ENCODE measurements at regions not wholly inside any gene's neighbourhood (a gene's known extent, or its start where the extent isn't known, plus 50 kb on each side); places are given as distances from the start of the nearest gene placed in this dataset.

DNA sequence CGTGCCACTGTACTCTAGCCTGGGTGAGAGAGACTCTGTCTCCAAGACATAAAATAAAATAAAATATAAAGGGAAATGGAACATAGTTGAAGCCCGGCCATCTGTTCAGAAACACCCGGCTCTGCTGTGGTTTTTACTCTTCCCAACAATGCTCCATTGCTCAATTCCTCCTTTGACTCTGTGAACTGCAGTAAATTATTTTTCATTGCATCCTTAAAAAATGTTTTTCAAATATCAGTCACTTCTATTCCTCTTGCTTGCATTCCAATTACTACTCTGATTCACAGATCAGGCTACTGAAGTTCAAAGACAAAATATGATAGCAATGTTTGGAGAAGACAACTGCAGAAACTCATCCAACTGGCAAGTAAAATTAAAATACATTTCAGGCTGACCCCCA, 983.0 kb downstream of the SORCS1 start:
- no peak overlapping the region for H3K4me3 ChIP-seq (ENCODE audit: low read depth in 1 of 2, low read length in 2 of 2)
- no peaks in the 10 kb centered on the region for H3K4me1 ChIP-seq (ENCODE audit: insufficient read depth, low read length)
- no peaks in the 10 kb centered on the region for H3K27me3 ChIP-seq (ENCODE audit: control insufficient read depth in 1 of 2, insufficient read depth in 2 of 2, low read length in 2 of 2)
- H3K36me3 ChIP-seq (ENCODE audit: insufficient read depth, low read length) = no peaks in the 10 kb centered on the region
- no peaks in the 10 kb centered on the region for H3K9me3 ChIP-seq (ENCODE audit: low read length)
- H3K9ac ChIP-seq (ENCODE audit: low read length) = no peak overlapping the region
- H3K27ac ChIP-seq (ENCODE audit: low read depth, low read length) = no peak overlapping the region

GRCh38 chr10:106179430-106179829, 985.1 kb downstream of the SORCS1 start:
- H3K4me1 ChIP-seq (ENCODE audit: insufficient read depth, low read length) = no peaks in the 10 kb centered on the region

DNA sequence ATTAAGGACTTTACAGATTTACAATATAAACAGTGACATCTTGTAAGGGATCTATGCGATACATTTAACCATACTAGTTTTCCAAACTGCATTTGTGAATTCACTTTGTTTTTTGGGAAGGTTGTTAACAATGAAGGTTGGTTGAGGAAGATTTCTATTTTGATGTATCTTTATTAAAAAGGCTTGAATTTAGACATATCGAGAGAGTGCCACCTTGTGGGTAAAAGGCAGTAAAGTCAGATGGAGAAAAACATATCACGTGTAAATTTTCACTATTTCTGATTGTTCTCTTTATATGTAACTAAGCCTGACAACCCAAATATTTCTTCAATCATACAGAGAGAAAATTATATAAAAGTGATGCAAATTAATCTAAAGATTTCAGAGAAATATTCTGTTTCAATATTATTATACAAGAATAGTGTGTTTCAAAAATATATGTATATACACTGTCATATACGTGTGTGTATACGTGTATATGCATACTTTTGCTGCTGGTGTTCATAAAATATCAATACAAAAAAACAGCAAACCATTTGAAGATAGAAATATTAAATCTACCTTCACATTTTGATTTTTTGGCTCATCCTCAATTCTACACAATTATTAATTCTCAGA, 988.6 kb downstream of the SORCS1 start:
- Histone ChIP-seq H3K27ac (ENCODE audit: low read depth, low read length) (no peak overlapping the region), H3K36me3 (ENCODE audit: insufficient read depth, low read length) (no peaks in the 10 kb centered on the region), H3K4me1 (ENCODE audit: insufficient read depth, low read length) (no peaks in the 10 kb centered on the region), H3K9ac (ENCODE audit: low read length) (no peak overlapping the region), H3K27me3 (ENCODE audit: control insufficient read depth in 1 of 2, insufficient read depth in 2 of 2, low read length in 2 of 2) (no peaks in the 10 kb centered on the region), H3K4me3 (ENCODE audit: low read depth in 1 of 2, low read length in 2 of 2) (no peak overlapping the region), H3K9me3 (ENCODE audit: low read length) (no peaks in the 10 kb centered on the region)

More at GRCh38 chr10:106179430-106179829, 985.1 kb downstream of the SORCS1 start:
- Histone ChIP-seq H3K27me3 (ENCODE audit: control insufficient read depth in 1 of 2, insufficient read depth in 2 of 2, low read length in 2 of 2) (no peaks in the 10 kb centered on the region), H3K27ac (ENCODE audit: low read depth, low read length) (no peak overlapping the region), H3K9me3 (ENCODE audit: low read length) (no peaks in the 10 kb centered on the region), H3K36me3 (ENCODE audit: insufficient read depth, low read length) (no peaks in the 10 kb centered on the region), H3K4me3 (ENCODE audit: low read depth in 1 of 2, low read length in 2 of 2) (no peak overlapping the region), H3K9ac (ENCODE audit: low read length) (no peak overlapping the region)

GRCh38 chr10:106173838-106174237, 990.7 kb downstream of the SORCS1 start:
- no peak overlapping the region for H3K9ac ChIP-seq (ENCODE audit: low read length)
- no peaks in the 10 kb centered on the region for H3K27me3 ChIP-seq (ENCODE audit: control insufficient read depth in 1 of 2, insufficient read depth in 2 of 2, low read length in 2 of 2)
- H3K27ac ChIP-seq (ENCODE audit: low read depth, low read length) = no peak overlapping the region
- no peaks in the 10 kb centered on the region for H3K4me1 ChIP-seq (ENCODE audit: insufficient read depth, low read length)
- no peak overlapping the region for H3K4me3 ChIP-seq (ENCODE audit: low read depth in 1 of 2, low read length in 2 of 2)
- H3K36me3 ChIP-seq (ENCODE audit: insufficient read depth, low read length) = no peaks in the 10 kb centered on the region
- H3K9me3 ChIP-seq (ENCODE audit: low read length) = no peaks in the 10 kb centered on the region

GRCh38 chr10:106169241-106169640, 995.3 kb downstream of the SORCS1 start:
- Histone ChIP-seq H3K36me3 (ENCODE audit: insufficient read depth, low read length) (no peaks in the 10 kb centered on the region), H3K27ac (ENCODE audit: low read depth, low read length) (no peak overlapping the region), H3K9me3 (ENCODE audit: low read length) (no peaks in the 10 kb centered on the region), H3K4me3 (ENCODE audit: low read depth in 1 of 2, low read length in 2 of 2) (no peak overlapping the region), H3K4me1 (ENCODE audit: insufficient read depth, low read length) (no peaks in the 10 kb centered on the region), H3K9ac (ENCODE audit: low read length) (no peak overlapping the region), H3K27me3 (ENCODE audit: control insufficient read depth in 1 of 2, insufficient read depth in 2 of 2, low read length in 2 of 2) (no peaks in the 10 kb centered on the region)

- Histone ChIP-seq H3K36me3 (ENCODE audit: insufficient read depth, low read length) (no peaks in the 10 kb centered on the region), H3K27me3 (ENCODE audit: control insufficient read depth in 1 of 2, insufficient read depth in 2 of 2, low read length in 2 of 2) (no peaks in the 10 kb centered on the region), H3K27ac (ENCODE audit: low read depth, low read length) (no peak overlapping the region), H3K9me3 (ENCODE audit: low read length) (no peaks in the 10 kb centered on the region), H3K4me1 (ENCODE audit: insufficient read depth, low read length) (no peaks in the 10 kb centered on the region), H3K4me3 (ENCODE audit: low read depth in 1 of 2, low read length in 2 of 2) (no peak overlapping the region), H3K9ac (ENCODE audit: low read length) (no peak overlapping the region)
These were observed 996.6 kb downstream of the SORCS1 start for GRCh38 chr10:106167946-106168345.

GRCh38 chr10:106158241-106158640, 1006.3 kb downstream of the SORCS1 start:
- Histone ChIP-seq H3K9me3 (ENCODE audit: low read length) (no peaks in the 10 kb centered on the region), H3K27ac (ENCODE audit: low read depth, low read length) (no peak overlapping the region), H3K4me1 (ENCODE audit: insufficient read depth, low read length) (no peaks in the 10 kb centered on the region), H3K27me3 (ENCODE audit: control insufficient read depth in 1 of 2, insufficient read depth in 2 of 2, low read length in 2 of 2) (no peaks in the 10 kb centered on the region), H3K9ac (ENCODE audit: low read length) (no peak overlapping the region), H3K36me3 (ENCODE audit: insufficient read depth, low read length) (no peaks in the 10 kb centered on the region), H3K4me3 (ENCODE audit: low read depth in 1 of 2, low read length in 2 of 2) (no peak overlapping the region)

DNA sequence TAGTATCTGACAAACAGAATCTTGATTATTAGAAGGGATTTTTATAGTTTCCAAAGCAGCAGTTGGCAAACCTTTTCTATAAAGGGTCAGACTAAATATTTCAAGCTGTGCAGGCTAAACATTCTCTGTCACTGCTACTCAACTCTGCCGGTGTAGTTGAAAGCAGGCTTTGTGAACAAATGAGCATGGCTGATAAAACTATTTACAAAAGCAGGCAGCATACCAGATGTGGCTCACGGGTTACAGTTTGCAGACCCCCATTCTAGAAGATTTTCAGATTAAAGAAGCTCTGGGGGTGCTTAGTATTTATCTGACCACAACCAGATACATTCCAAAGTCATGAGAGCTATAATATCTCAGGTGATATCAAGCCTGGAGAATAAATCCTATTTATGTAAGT, 1017.5 kb downstream of the SORCS1 start:
- no peaks in the 10 kb centered on the region for H3K27me3 ChIP-seq (ENCODE audit: control insufficient read depth in 1 of 2, insufficient read depth in 2 of 2, low read length in 2 of 2)

GRCh38 chr10:106139915-106140314, 1024.6 kb downstream of the SORCS1 start:
- Histone ChIP-seq H3K27ac (ENCODE audit: low read depth, low read length) (no peak overlapping the region), H3K4me3 (ENCODE audit: low read depth in 1 of 2, low read length in 2 of 2) (no peak overlapping the region), H3K36me3 (ENCODE audit: insufficient read depth, low read length) (no peaks in the 10 kb centered on the region), H3K9me3 (ENCODE audit: low read length) (no peaks in the 10 kb centered on the region), H3K9ac (ENCODE audit: low read length) (no peak overlapping the region), H3K27me3 (ENCODE audit: control insufficient read depth in 1 of 2, insufficient read depth in 2 of 2, low read length in 2 of 2) (no peaks in the 10 kb centered on the region), H3K4me1 (ENCODE audit: insufficient read depth, low read length) (no peaks in the 10 kb centered on the region)

More for the DNA sequence above, 1017.5 kb downstream of the SORCS1 start:
- Histone ChIP-seq H3K36me3 (ENCODE audit: insufficient read depth, low read length) (no peaks in the 10 kb centered on the region), H3K9ac (ENCODE audit: low read length) (no peak overlapping the region), H3K27ac (ENCODE audit: low read depth, low read length) (no peak overlapping the region), H3K4me1 (ENCODE audit: insufficient read depth, low read length) (no peaks in the 10 kb centered on the region), H3K4me3 (ENCODE audit: low read depth in 1 of 2, low read length in 2 of 2) (no peak overlapping the region), H3K9me3 (ENCODE audit: low read length) (no peaks in the 10 kb centered on the region)

DNA sequence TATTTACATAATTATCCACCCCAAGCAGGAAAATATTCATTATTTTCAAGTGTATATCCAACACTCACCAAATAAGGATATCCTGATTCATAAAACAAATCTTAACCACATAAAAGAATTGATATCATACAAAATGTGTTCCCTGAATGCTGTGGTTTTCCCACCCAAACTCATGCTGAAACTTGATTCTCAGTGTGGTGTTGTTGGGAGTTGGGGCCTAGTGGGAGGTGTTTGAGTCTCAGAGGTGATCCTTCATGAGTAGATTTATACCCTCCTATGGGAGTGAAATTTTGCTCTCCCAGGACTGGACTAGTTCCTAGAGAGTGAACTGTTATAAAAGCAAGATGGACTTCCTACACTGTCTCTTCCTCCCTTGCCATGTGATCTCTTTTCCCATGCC, 1028.3 kb downstream of the SORCS1 start:
- no peak overlapping the region for H3K27ac ChIP-seq (ENCODE audit: low read depth, low read length)
- H3K4me1 ChIP-seq (ENCODE audit: insufficient read depth, low read length) = no peaks in the 10 kb centered on the region
- H3K4me3 ChIP-seq (ENCODE audit: low read depth in 1 of 2, low read length in 2 of 2) = no peak overlapping the region
- no peaks in the 10 kb centered on the region for H3K27me3 ChIP-seq (ENCODE audit: control insufficient read depth in 1 of 2, insufficient read depth in 2 of 2, low read length in 2 of 2)
- no peak overlapping the region for H3K9ac ChIP-seq (ENCODE audit: low read length)
- H3K9me3 ChIP-seq (ENCODE audit: low read length) = no peaks in the 10 kb centered on the region
- no peaks in the 10 kb centered on the region for H3K36me3 ChIP-seq (ENCODE audit: insufficient read depth, low read length)

DNA sequence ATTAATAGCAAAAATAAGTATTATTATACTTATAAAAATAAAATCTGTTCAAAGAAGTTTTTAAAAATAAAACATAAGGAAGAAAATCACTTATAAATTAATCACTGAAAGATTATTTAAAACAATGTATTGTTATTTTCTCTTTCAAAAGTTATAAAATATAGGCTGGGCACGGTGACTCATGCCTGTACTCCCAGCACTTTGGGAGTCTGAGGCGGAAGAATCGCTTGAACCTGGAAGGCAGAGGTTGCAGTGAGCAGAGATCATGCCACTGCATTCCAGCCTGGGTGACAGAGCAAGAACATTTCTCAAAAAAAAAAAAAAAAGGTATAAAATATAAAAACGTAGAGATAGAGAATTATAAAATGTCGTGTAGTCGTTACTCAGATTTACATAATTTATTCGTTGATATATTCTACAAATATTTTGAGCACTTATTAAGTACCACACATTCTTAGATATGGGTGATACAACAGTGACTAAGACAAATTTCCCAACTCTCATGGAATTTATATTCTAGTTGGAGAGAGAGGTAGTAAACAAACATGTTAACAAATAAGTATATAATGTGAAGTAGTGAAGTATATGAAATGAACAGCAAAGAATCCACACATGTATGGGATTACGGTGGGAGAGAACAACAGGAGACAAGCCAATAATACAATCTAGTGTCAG, 1030.0 kb downstream of the SORCS1 start:
- Histone ChIP-seq H3K36me3 (ENCODE audit: insufficient read depth, low read length) (no peaks in the 10 kb centered on the region), H3K4me3 (ENCODE audit: low read depth in 1 of 2, low read length in 2 of 2) (no peak overlapping the region), H3K9me3 (ENCODE audit: low read length) (no peaks in the 10 kb centered on the region), H3K27me3 (ENCODE audit: control insufficient read depth in 1 of 2, insufficient read depth in 2 of 2, low read length in 2 of 2) (no peaks in the 10 kb centered on the region), H3K27ac (ENCODE audit: low read depth, low read length) (no peak overlapping the region), H3K9ac (ENCODE audit: low read length) (no peak overlapping the region), H3K4me1 (ENCODE audit: insufficient read depth, low read length) (no peaks in the 10 kb centered on the region)

- Histone ChIP-seq H3K27me3 (ENCODE audit: control insufficient read depth in 1 of 2, insufficient read depth in 2 of 2, low read length in 2 of 2) (no peaks in the 10 kb centered on the region), H3K4me3 (ENCODE audit: low read depth in 1 of 2, low read length in 2 of 2) (no peak overlapping the region), H3K27ac (ENCODE audit: low read depth, low read length) (no peak overlapping the region), H3K9ac (ENCODE audit: low read length) (no peak overlapping the region), H3K36me3 (ENCODE audit: insufficient read depth, low read length) (no peaks in the 10 kb centered on the region), H3K4me1 (ENCODE audit: insufficient read depth, low read length) (no peaks in the 10 kb centered on the region), H3K9me3 (ENCODE audit: low read length) (no peaks in the 10 kb centered on the region)
These were observed 1031.1 kb downstream of the SORCS1 start for GRCh38 chr10:106133451-106133850.
